HG03378 (cell line): ENCODE measurements at regions not wholly inside any gene's neighbourhood (a gene's known extent, or its start where the extent isn't known, plus 50 kb on each side); places are given as distances from the start of the nearest gene placed in this dataset.
A peak's percentile ranks its signal among the peaks of the same experiment; 100 is the strongest.
"Not testable (repeated sequence)": the region's sequence is repeated elsewhere in the genome, so short reads cannot be mapped to it uniquely, and the experiment has no call there.

Experiments used
- ATAC-seq: cut with Tn5 transposase; IDR thresholded peaks from one replicate; pipeline ENCODE4 v1.9.1; 2021; ENCODE audit warnings: mild to moderate bottlenecking, moderate library complexity; ENCODE audit not compliant: unreplicated experiment

DNA sequence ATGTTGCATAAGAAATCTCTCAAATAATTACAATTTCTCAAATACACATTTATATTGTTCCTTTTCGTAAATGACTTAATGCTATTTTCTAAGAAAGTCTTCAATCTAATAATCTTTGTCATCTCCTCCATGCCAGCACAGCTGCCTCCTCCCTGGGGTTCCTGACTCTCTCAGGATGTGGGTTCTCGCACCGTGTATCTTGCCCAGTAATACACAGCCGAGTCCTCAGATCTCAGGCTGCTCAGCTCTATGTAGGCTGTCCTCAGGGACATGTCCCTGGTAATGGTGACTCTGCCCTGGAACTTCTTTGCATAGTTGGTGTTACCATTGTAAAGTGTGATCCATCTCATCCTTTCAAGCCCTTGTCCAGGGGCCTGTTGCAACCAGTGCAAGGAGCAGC is 1177.3 kb downstream of the TMEM121 start:
- ATAC-seq = not testable (repeated sequence)

DNA sequence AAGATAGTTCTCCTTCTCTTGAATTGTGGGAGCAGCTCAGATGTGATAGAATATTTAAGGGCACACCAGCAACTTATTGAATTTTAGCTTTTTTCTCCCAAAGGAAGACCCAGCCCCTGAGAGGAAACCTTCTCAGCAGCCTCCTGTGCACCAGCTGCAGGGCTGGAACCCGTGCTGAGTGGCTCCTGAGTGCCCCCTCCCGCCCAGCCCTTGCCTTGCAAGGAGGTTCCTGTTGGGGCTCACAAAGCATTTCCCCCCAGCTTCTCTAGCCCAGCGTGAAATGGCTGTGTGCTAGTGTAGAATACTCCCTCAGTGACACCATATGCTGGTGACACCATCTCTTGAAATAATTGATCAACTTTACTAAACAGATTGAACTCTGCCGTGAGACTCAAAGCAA is 1180.1 kb downstream of the TMEM121 start:
- ATAC-seq = not testable (repeated sequence)

DNA sequence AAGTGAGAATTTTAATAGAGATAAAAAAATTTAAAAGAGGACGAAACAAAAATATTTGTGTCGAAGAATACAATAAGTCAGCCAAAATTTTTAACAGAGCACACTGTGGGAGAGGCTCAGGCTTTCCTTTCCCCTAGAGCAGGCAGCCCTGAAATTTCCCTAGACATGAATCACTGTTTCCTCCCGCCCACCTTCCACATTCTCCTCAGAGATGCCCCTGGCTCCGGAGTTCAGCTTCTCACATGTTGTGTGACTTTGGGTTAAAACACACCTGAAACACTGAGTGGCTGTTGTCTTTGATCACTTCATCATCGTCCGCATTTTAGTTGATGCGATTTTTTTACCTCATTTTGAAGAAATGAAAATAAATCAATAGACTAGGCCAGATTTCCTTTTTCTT is 1183.8 kb downstream of the TMEM121 start:
- ATAC-seq = not testable (repeated sequence)

- ATAC-seq = not testable (repeated sequence)
Measured at GRCh38 chr14:106712513-106712912, 1186.1 kb downstream of the TMEM121 start.

- peak; percentile 63 for ATAC-seq
Measured at GRCh38 chr14:106714446-106715428, 1188.4 kb downstream of the TMEM121 start.

DNA sequence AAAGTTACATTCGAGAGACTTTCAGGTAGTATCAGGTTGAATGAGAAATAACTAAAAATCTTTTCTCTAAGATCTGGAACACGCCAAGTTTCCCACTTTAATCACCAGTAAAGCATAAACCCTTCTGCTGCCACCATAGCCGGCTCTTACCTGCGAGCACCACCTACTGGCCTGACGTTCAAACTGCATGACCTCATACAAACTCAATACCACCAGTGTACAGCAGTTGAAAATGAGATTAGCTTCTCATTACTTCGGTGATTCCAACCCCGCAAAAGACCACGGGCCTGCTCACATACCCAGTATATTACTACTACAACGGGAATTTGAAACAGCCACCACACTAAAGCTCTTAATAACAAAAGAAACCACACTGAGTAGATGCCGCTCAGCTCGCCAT is 1191.2 kb downstream of the TMEM121 start:
- ATAC-seq = not testable (repeated sequence)

DNA sequence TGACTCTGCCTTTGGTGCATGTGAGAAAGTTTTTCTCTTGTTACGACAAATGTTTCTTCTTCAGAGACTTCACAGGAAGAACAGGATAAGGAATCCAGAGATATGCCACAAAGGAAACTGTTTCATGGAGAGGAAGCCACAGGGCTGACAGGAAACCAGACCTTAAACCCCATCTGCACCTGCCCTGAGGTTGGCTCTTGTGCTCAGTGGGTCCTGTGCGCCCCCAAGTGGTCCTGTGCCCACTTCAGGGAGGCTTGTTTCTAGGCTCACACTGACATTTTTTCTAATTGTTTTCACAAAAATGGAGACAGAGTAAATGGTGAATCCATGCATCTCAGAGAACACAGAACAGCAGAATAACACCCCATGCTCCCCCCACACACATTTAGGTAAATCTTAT is 1193.5 kb downstream of the TMEM121 start:
- ATAC-seq = not testable (repeated sequence)

DNA sequence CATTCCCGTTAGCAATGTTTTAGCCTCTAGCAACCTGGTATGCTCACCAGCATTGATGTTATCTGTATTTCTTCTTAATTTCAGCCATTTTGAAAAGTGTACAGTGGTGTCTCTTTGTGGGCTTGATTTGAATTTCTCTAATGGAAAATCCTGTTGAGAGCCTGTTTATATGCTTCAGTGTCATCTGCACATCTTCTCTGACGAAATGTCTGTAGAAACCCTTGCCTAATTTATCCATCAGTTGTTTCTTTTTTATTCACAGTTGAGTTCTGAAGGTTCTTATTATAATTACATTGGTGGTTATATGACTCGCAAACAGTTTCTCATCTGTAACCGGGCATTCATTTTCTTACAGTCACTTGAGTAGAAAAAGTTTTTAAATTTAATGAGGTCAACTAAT is 1195.5 kb downstream of the TMEM121 start:
- ATAC-seq = not testable (repeated sequence)

- not testable (repeated sequence) for ATAC-seq
Measured at GRCh38 chr14:106722813-106723687, 1196.7 kb downstream of the TMEM121 start.

DNA sequence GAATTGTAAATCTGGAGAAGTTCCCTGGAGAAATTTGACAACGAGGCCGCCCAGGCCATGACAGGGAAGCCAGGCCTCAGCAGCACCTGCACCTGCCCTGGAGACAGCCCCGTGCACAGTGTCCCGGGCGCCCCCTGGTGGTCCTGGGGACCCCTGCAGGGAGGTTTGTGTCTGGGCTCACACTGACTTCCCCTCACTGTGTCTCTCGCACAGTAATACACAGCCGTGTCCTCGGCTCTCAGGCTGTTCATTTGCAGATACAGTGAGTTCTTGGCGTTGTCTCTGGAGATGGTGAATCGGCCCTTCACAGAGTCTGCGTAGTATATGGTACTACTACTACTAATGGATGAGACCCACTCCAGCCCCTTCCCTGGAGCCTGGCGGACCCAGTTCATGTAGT is 1201.6 kb downstream of the TMEM121 start:
- not testable (repeated sequence) for ATAC-seq

GRCh38 chr14:106728611-106729010 is 1202.2 kb downstream of the TMEM121 start:
- ATAC-seq = no peak

GRCh38 chr14:106729551-106729950 is 1203.2 kb downstream of the TMEM121 start:
- ATAC-seq = no peak

- ATAC-seq = no peak
Measured at GRCh38 chr14:106733771-106734170, 1207.4 kb downstream of the TMEM121 start.

GRCh38 chr14:106737021-106737420 is 1210.6 kb downstream of the TMEM121 start:
- no peak for ATAC-seq

DNA sequence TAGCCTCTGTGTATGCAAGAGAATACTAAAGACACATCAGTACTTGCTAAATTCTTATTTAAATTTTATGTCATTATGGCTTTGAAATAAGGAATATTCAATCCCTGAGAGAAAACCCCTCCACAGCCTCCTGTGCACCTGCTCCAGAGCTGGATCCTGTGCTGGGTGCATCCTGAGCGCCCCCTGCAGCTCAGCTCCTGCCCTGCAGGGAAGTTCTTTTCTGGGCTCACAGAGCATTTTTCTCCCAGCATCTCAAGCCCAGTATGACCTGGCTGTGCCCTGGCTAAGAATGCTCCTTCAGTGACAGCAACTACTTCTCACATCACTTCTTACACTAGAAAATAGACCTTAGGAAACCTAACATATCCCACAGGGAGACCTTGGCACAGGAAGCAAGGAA is 1211.7 kb downstream of the TMEM121 start:
- no peak for ATAC-seq

- not testable (repeated sequence) for ATAC-seq
Measured at GRCh38 chr14:106738598-106739258, 1212.3 kb downstream of the TMEM121 start.

DNA sequence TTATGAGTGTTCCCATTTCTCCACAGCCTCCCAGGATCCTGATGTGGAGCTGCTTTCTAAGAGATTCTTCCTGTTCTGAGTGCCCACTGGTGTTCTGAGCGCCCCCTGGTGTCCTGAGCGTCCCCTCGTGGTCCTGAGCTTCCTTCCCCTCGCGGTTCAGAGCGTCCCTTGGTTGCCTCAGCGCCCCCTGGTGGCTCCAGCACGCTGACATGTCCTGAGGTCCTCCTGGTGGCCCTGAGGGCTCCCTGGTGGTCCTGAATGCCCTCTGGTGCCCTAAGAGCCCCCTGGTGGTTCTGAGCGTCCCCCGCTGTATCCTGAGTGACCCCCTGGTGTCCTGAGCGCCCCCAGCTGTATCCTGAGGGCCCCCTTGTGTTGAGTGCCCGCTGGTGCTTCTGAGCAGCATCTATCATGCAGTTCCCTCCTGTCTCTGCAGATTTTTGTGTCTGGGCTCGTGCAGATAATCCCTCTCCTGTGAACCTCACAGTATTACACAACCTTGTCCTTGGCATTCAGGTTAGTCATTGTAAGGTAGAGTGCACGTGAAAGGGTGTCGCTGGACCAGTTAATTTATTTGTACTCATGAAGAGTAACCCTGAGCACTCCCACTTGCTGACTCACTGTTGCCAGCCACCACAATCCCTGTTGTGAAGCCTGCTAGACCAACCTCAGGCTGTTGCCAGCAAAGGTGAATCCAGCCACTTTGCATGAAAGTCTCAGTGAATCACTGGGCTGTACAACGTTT is 1214.9 kb downstream of the TMEM121 start:
- peak; percentile 59 for ATAC-seq

- not testable (repeated sequence) for ATAC-seq
Measured at GRCh38 chr14:106745016-106745767, 1218.8 kb downstream of the TMEM121 start.

DNA sequence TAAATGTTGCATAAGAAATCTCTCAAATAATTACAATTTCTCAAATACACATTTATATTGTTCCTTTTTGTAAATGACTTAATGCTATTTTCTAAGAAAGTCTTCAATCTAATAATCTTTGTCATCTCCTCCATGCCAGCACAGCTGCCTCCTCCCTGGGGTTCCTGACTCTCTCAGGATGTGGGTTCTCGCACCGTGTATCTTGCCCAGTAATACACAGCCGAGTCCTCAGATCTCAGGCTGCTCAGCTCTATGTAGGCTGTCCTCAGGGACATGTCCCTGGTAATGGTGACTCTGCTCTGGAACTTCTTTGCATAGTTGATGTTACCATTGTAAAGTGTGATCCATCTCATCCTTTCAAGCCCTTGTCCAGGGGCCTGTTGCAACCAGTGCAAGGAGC is 1223.7 kb downstream of the TMEM121 start:
- not testable (repeated sequence) for ATAC-seq
